Lung microvascular endothelial cell (primary cell): ENCODE measurements at regions not wholly inside any gene's neighbourhood (a gene's known extent, or its start where the extent isn't known, plus 50 kb on each side); places are given as distances from the start of the nearest gene placed in this dataset.
"Not testable (repeated sequence)": the region's sequence is repeated elsewhere in the genome, so short reads cannot be mapped to it uniquely, and the experiment has no call there.

ENCODE experiments used
- DNase-seq, 2 donors: peaks; one replicate each; pipeline versions ENCODE4 v3.0.0 to v3.0.0-alpha.2; 2010; ENCODE audit warnings: low read depth in 2 of 2

DNA sequence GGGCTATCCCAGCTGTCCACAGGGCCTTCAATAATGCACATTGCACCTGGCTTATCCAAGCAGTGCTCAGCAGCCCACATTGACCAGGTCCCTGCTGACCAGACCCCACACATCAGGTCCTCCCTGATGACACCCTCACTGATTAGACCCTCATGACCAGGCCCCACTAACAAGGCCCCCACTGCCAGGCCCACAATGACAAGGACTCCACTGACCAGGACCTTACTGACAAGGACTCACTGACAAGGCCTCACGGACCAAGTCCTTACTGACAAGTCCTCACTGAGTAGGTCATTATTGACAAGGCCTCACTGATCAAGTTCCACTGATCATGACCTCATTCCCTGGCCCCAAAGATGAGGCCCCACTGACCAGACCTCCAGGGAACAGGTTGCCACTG is 3837.8 kb upstream of the OR11H1 start:
- not testable (repeated sequence) for DNase-seq

DNA sequence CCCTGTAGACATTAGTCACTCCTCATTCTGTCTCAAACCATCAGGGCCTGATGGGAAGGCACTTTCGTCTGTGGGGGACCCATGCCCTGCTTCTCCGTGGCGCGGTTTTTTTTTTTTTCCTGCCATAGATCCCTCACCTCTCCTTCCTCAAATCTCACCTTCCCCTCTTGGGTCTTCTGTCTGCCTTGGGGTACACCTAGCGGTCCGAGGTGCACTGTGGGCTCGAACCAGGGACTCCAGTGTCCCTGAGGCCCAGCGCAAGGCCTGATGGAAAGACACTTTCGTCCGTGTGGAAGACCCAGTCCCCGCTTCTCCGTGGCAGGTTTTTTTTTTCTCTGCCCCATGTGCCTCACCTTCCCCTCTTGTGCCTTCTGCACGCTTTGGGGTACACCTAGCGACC is 3824.4 kb upstream of the OR11H1 start:
- peak in 1 of 2 donors; percentile 0 for DNase-seq

DNA sequence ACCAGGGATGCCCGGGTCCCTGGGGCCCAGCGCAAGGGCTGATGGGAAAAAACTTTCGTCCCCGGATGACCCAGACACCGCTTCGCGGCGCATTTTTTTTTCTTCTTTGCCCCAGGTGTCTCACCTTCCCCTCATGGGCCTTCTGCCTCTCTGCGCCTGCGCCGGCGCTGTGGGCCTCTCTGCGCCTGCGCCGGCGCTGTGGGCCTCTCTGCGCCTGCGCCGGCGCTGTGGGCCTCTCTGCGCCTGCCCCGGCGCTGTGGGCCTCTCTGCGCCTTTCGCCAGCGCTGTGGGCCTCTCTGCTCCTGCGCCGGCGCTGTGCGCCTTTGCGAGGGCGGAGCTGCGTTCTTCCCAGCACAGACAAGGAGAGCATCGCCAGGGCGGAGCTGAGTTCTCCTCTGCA is 3821.2 kb upstream of the OR11H1 start:
- not testable (repeated sequence) for DNase-seq
